Neural progenitor cell (in vitro differentiated cells): ENCODE measurements at regions not wholly inside any gene's neighbourhood (a gene's known extent, or its start where the extent isn't known, plus 50 kb on each side); places are given as distances from the start of the nearest gene placed in this dataset.

Experiments used
- DNase-seq: peaks from one replicate; pipeline ENCODE4 v3.0.0-alpha.2; 2016; ENCODE audit warnings: low spot score
- H2AFZ ChIP-seq: fragments of 200-600 bp; sonication (generic); replicated peaks from 2 replicates; pipeline ENCODE4 v1.6.1; 2016; ENCODE audit warnings: antibody characterized with exemption
- H3F3A ChIP-seq: fragments of 200-600 bp; sonication (generic); 2 replicates; pipeline ENCODE4 v1.6.1; 2016; ENCODE audit warnings: antibody characterized with exemption, low read depth
- H3K27ac ChIP-seq: fragments of 200-600 bp; sonication (generic); 2 replicates; pipeline ENCODE4 v1.5.1; 2016; ENCODE audit warnings: mild to moderate bottlenecking
- H3K27me3 ChIP-seq: fragments of 200-600 bp; sonication (generic); 2 replicates; pipeline ENCODE4 v1.6.1; 2016; ENCODE audit warnings: mild to moderate bottlenecking, moderate library complexity
- H3K36me3 ChIP-seq: fragments of 200-600 bp; sonication (generic); 2 replicates; pipeline ENCODE4 v1.5.1; 2016
- H3K4me1 ChIP-seq: fragments of 200-600 bp; sonication (generic); 2 replicates; pipeline ENCODE4 v1.6.1; 2016; ENCODE audit warnings: mixed run types
- H3K4me2 ChIP-seq: fragments of 200-600 bp; sonication (generic); 2 replicates; pipeline ENCODE4 v1.6.1; 2016
- H3K4me3 ChIP-seq: fragments of 200-600 bp; sonication (generic); 2 replicates; pipeline ENCODE4 v1.5.1; 2016
- H3K79me2 ChIP-seq: fragments of 200-600 bp; sonication (generic); 2 replicates; pipeline ENCODE4 v1.6.1; 2016; ENCODE audit warnings: low read depth
- H3K9ac ChIP-seq: fragments of 200-600 bp; sonication (generic); 2 replicates; pipeline ENCODE4 v1.6.1; 2016
- H3K9me3 ChIP-seq: fragments of 200-600 bp; sonication (generic); 2 replicates; pipeline ENCODE4 v1.5.1; 2016; ENCODE audit warnings: low read depth
- H4K20me1 ChIP-seq: fragments of 200-600 bp; sonication (generic); 2 replicates; pipeline ENCODE4 v1.6.1; 2016; ENCODE audit warnings: low read depth
- H3K27ac Mint-ChIP-seq: 3 replicates; pipeline ENCODE4 v1.8.0; 2021; ENCODE audit warnings: mixed read lengths
- H3K27me3 Mint-ChIP-seq: 2 replicates; pipeline ENCODE4 v1.8.0; 2022; ENCODE audit warnings: low read depth, mild to moderate bottlenecking, inconsistent platforms, moderate library complexity, mixed read lengths; ENCODE audit not compliant: insufficient read depth
- H3K36me3 Mint-ChIP-seq: 3 replicates; pipeline ENCODE4 v1.8.0; 2021; ENCODE audit warnings: mixed read lengths
- H3K4me1 Mint-ChIP-seq: 3 replicates; pipeline ENCODE4 v1.8.0; 2021; ENCODE audit warnings: mixed read lengths
- H3K4me3 Mint-ChIP-seq: 3 replicates; pipeline ENCODE4 v1.8.0; 2021; ENCODE audit warnings: mild to moderate bottlenecking, moderate library complexity, mixed read lengths
- H3K9me3 Mint-ChIP-seq: 3 replicates; pipeline ENCODE4 v1.8.0; 2020; ENCODE audit warnings: mixed read lengths
- CTCF ChIP-seq: fragments of 200-600 bp; sonication (generic); IDR thresholded peaks from 2 replicates; pipeline ENCODE4 v1.5.1; 2017; ENCODE audit warnings: antibody characterized with exemption, mild to moderate bottlenecking
- EZH2 ChIP-seq: fragments of 200-600 bp; sonication (generic); IDR thresholded peaks from 2 replicates; pipeline ENCODE4 v1.6.1; 2017; ENCODE audit warnings: antibody characterized with exemption, mild to moderate bottlenecking, moderate library complexity
- EZH2phosphoT487 ChIP-seq: fragments of 200-600 bp; sonication (generic); IDR thresholded peaks from 2 replicates; pipeline ENCODE4 v1.6.1; 2017; ENCODE audit warnings: antibody characterized with exemption

GRCh38 chr10:112871021-112871420, 79.0 kb upstream of the TCF7L2 start:
- H3K4me1 ChIP-seq: no peaks in the 10 kb centered on the region
- H3K4me2 ChIP-seq: no peak overlapping the region
- no peaks in the 10 kb centered on the region for H3K27me3 ChIP-seq
- no peak overlapping the region for H3K9ac ChIP-seq
- Mint-ChIP-seq H3K9me3 (peaks cover 10% of the 10 kb centered on the region), H3K27me3 (peaks cover 2% of the 10 kb centered on the region), H3K36me3 (peaks cover 2% of the 10 kb centered on the region), H3K4me3 (no peak overlapping the region), H3K4me1 (no peaks in the 10 kb centered on the region), H3K27ac (no peak overlapping the region)
- no peak overlapping the region for H2AFZ ChIP-seq
- H3F3A ChIP-seq: no peaks in the 10 kb centered on the region
- H3K9me3 ChIP-seq: no peaks in the 10 kb centered on the region
- TF ChIP-seq CTCF (no peak), EZH2phosphoT487 (no peak), EZH2 (no peak)
- no peaks in the 10 kb centered on the region for H4K20me1 ChIP-seq
- H3K4me3 ChIP-seq: no peak overlapping the region
- DNase-seq: no peak
- no peaks in the 10 kb centered on the region for H3K79me2 ChIP-seq
- no peak overlapping the region for H3K27ac ChIP-seq
- H3K36me3 ChIP-seq: no peaks in the 10 kb centered on the region

DNA sequence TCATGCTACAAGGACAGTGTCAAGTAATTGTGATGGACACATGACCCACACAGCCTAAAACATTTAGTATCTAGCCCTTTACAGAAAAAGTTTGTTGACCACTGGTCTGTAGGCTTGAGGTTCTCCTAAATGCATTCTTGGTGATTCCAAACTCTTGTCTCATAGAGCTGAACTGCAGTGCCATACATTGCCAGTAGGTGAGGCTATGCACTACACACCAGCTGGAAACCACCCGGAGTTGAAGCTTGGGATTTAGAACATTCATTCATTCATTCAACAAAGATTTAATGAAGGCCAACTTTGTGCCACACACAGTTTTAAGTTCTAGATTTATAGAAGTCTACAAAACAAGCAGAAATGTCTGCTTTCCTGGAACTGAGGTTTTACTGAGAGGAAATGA, 77.3 kb upstream of the TCF7L2 start:
- H3K27ac Mint-ChIP-seq: no peak overlapping the region
- Histone ChIP-seq H3F3A (no peaks in the 10 kb centered on the region), H3K4me2 (no peak overlapping the region), H3K9me3 (no peaks in the 10 kb centered on the region), H3K79me2 (no peaks in the 10 kb centered on the region), H3K9ac (no peak overlapping the region), H3K4me3 (no peak overlapping the region), H2AFZ (no peak overlapping the region), H3K36me3 (no peaks in the 10 kb centered on the region), H3K27me3 (no peaks in the 10 kb centered on the region), H4K20me1 (no peaks in the 10 kb centered on the region), H3K4me1 (no peaks in the 10 kb centered on the region), H3K27ac (no peak overlapping the region)
- no peaks in the 10 kb centered on the region for H3K36me3 Mint-ChIP-seq
- H3K4me3 Mint-ChIP-seq: no peak overlapping the region
- H3K9me3 Mint-ChIP-seq: peaks cover 6% of the 10 kb centered on the region
- no peak for TF ChIP-seq EZH2phosphoT487
- peak; percentile 28 for TF ChIP-seq CTCF
- DNase-seq: no peak
- no peaks in the 10 kb centered on the region for H3K4me1 Mint-ChIP-seq
- H3K27me3 Mint-ChIP-seq: peaks cover 2% of the 10 kb centered on the region

GRCh38 chr10:112873541-112873940, 76.5 kb upstream of the TCF7L2 start:
- Histone ChIP-seq H3F3A (no peaks in the 10 kb centered on the region), H3K9ac (no peak overlapping the region), H2AFZ (no peak overlapping the region), H4K20me1 (no peaks in the 10 kb centered on the region), H3K36me3 (no peaks in the 10 kb centered on the region), H3K27ac (no peak overlapping the region), H3K79me2 (no peaks in the 10 kb centered on the region), H3K4me1 (no peaks in the 10 kb centered on the region), H3K4me3 (no peak overlapping the region), H3K27me3 (no peaks in the 10 kb centered on the region), H3K4me2 (no peak overlapping the region), H3K9me3 (no peaks in the 10 kb centered on the region)
- DNase-seq: no peak
- H3K4me1 Mint-ChIP-seq: no peaks in the 10 kb centered on the region
- no peaks in the 10 kb centered on the region for H3K36me3 Mint-ChIP-seq
- no peak overlapping the region for H3K4me3 Mint-ChIP-seq
- H3K27ac Mint-ChIP-seq: no peak overlapping the region
- TF ChIP-seq CTCF (no peak), EZH2phosphoT487 (no peak), EZH2 (no peak)
- H3K9me3 Mint-ChIP-seq: peaks cover 6% of the 10 kb centered on the region
- peaks cover 6% of the 10 kb centered on the region for H3K27me3 Mint-ChIP-seq

DNA sequence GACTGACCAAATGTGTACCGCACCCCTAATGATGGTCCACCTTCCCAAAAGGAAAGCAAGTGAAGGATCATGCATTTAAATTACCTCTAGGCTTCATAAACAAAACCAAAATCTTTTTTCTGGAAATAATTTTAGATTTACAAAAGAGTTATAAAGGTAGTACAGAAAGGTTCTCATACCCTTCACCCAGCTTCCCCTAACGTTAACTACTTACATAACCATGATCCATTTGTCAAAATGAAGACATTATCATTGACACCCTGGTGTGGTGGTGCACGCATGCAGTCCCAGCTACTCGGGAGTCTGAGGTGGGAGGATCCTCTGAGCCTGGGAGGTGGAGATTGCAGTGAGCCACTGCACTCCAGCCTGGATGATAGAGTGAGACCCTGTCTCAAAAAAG, 75.1 kb upstream of the TCF7L2 start:
- DNase-seq: no peak
- H3K4me2 ChIP-seq: no peak overlapping the region
- no peaks in the 10 kb centered on the region for H4K20me1 ChIP-seq
- no peak overlapping the region for H3K9ac ChIP-seq
- H3K9me3 ChIP-seq: no peaks in the 10 kb centered on the region
- H3K36me3 Mint-ChIP-seq: no peaks in the 10 kb centered on the region
- H3F3A ChIP-seq: no peaks in the 10 kb centered on the region
- no peak overlapping the region for H2AFZ ChIP-seq
- H3K4me1 Mint-ChIP-seq: no peaks in the 10 kb centered on the region
- no peak overlapping the region for H3K4me3 ChIP-seq
- no peak overlapping the region for H3K27ac ChIP-seq
- H3K27me3 Mint-ChIP-seq: peaks cover 7% of the 10 kb centered on the region
- no peaks in the 10 kb centered on the region for H3K79me2 ChIP-seq
- H3K27me3 ChIP-seq: no peaks in the 10 kb centered on the region
- TF ChIP-seq EZH2 (no peak), CTCF (no peak), EZH2phosphoT487 (no peak)
- no peaks in the 10 kb centered on the region for H3K4me1 ChIP-seq
- no peaks in the 10 kb centered on the region for H3K36me3 ChIP-seq
- H3K27ac Mint-ChIP-seq: no peak overlapping the region
- no peak overlapping the region for H3K4me3 Mint-ChIP-seq
- H3K9me3 Mint-ChIP-seq: peaks cover 6% of the 10 kb centered on the region
